ENCODE measurements at regions not wholly inside any gene's neighbourhood (a gene's known extent, or its start where the extent isn't known, plus 50 kb on each side); places are given as distances from the start of the nearest gene placed in this dataset.

DNA sequence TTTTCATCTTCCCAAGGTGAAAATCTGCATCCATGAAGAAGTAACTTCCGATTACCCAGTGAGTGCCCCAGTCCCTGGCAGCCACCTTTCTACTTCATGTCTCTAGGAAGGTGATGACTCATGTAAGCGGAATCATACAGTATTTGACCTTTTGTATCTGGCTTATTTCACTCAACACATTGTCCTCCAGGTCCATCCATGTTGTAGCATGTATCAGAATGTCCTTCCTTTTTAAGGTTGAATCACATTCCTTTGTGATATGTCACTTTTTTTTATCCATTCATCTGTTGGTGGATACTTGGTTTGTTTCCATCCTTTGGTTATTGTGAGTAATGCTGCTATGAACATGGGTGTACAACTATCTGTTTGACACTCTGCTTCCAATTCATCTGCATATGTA lies 176.3 kb upstream of the CDYL start:
- TF ChIP-seq REST (IDR thresholded peaks at IDR 0.05; ENCODE audit: insufficient read depth in 1 of 2, low read depth in 2 of 2, low read length in 2 of 2), result no peak
- no peak for TF ChIP-seq TAF1 (IDR thresholded peaks at IDR 0.05; ENCODE audit: borderline replicate concordance, insufficient read depth, low read length)
- no peak for TF ChIP-seq SIN3A (IDR thresholded peaks at IDR 0.05; ENCODE audit: borderline replicate concordance, insufficient read depth, low read length)

- TF ChIP-seq FOXP2 (optimal IDR thresholded peaks at IDR 0.05; ENCODE audit: borderline replicate concordance, extremely low read depth, extremely low read length, insufficient read depth), result no peak
These were observed 177.7 kb upstream of the CDYL start for GRCh38 chr6:4598384-4598995.

DNA sequence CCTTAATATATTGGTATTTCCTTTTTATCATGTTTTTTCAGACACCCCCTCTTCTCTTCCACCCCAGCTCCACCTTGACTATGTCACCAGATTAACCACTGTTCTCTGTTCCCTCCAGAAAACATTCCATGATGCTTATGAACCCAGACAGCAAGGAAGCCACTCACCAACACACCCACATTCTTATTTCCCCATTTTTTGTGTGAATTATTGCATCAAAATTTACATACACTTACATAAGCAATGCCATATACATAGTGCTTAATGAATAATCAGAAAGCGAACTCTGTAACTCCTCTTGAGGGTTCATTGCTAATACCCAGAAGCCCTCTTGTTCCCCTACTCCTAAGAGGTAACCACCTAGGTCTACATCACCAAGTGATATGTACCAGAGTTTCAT lies 182.3 kb upstream of the CDYL start:
- TF ChIP-seq SIN3A (IDR thresholded peaks at IDR 0.05; ENCODE audit: borderline replicate concordance, insufficient read depth, low read length), result no peak
- no peak for TF ChIP-seq POLR2AphosphoS5 (IDR thresholded peaks at IDR 0.05; ENCODE audit: low read depth, low read length)

GRCh38 chr6:4592026-4592425 lies 184.2 kb upstream of the CDYL start:
- TF ChIP-seq POLR2AphosphoS5 (IDR thresholded peaks at IDR 0.05; ENCODE audit: low read depth, low read length) (no peak), REST (IDR thresholded peaks at IDR 0.05; ENCODE audit: insufficient read depth in 1 of 2, low read depth in 2 of 2, low read length in 2 of 2) (no peak), SIN3A (IDR thresholded peaks at IDR 0.05; ENCODE audit: borderline replicate concordance, insufficient read depth, low read length) (no peak), TAF1 (IDR thresholded peaks at IDR 0.05; ENCODE audit: borderline replicate concordance, insufficient read depth, low read length) (no peak), FOXP2 (optimal IDR thresholded peaks at IDR 0.05; ENCODE audit: borderline replicate concordance, extremely low read depth, extremely low read length, insufficient read depth) (no peak)

- no peak for TF ChIP-seq FOXP2 (optimal IDR thresholded peaks at IDR 0.05; ENCODE audit: borderline replicate concordance, extremely low read depth, extremely low read length, insufficient read depth)
- no peak for TF ChIP-seq POLR2AphosphoS5 (IDR thresholded peaks at IDR 0.05; ENCODE audit: low read depth, low read length)
- no peak for TF ChIP-seq TAF1 (IDR thresholded peaks at IDR 0.05; ENCODE audit: borderline replicate concordance, insufficient read depth, low read length)
- TF ChIP-seq REST (IDR thresholded peaks at IDR 0.05; ENCODE audit: insufficient read depth in 1 of 2, low read depth in 2 of 2, low read length in 2 of 2), result no peak
These were observed 185.0 kb upstream of the CDYL start for GRCh38 chr6:4591218-4591617.

- TF ChIP-seq REST (IDR thresholded peaks at IDR 0.05; ENCODE audit: insufficient read depth in 1 of 2, low read depth in 2 of 2, low read length in 2 of 2) (no peak), POLR2AphosphoS5 (IDR thresholded peaks at IDR 0.05; ENCODE audit: low read depth, low read length) (no peak), TAF1 (IDR thresholded peaks at IDR 0.05; ENCODE audit: borderline replicate concordance, insufficient read depth, low read length) (no peak), SIN3A (IDR thresholded peaks at IDR 0.05; ENCODE audit: borderline replicate concordance, insufficient read depth, low read length) (no peak), FOXP2 (optimal IDR thresholded peaks at IDR 0.05; ENCODE audit: borderline replicate concordance, extremely low read depth, extremely low read length, insufficient read depth) (no peak)
These were observed 186.9 kb upstream of the CDYL start for GRCh38 chr6:4589295-4589694.

Data from PFSK-1 (cell line).